ENCODE measurements at regions not wholly inside any gene's neighbourhood (a gene's known extent, or its start where the extent isn't known, plus 50 kb on each side); places are given as distances from the start of the nearest gene placed in this dataset.

GRCh38 chr2:67619204-67619603 is 222.1 kb downstream of the ETAA1 start:
- TF ChIP-seq CTCF (IDR thresholded peaks at IDR 0.05) (no peak), POLR2A (IDR thresholded peaks at IDR 0.05) (no peak), EP300 (IDR thresholded peaks at IDR 0.05) (no peak)

All from tibial nerve (tissue), 4 donors.